C4-2B (cell line): ENCODE measurements at regions not wholly inside any gene's neighbourhood (a gene's known extent, or its start where the extent isn't known, plus 50 kb on each side); places are given as distances from the start of the nearest gene placed in this dataset.

Experiments
- ZFX ChIP-seq: fragments of 450-650 bp; IDR thresholded peaks from 2 replicates; pipeline ENCODE4 v1.6.1; 2017
- TF ChIP-seq, protein P1 (sequence below): fragments of 450-650 bp; conservative IDR thresholded peaks from 2 replicates; pipeline ENCODE4 v1.5.1; 2017; ENCODE audit warnings: mild to moderate bottlenecking

DNA sequence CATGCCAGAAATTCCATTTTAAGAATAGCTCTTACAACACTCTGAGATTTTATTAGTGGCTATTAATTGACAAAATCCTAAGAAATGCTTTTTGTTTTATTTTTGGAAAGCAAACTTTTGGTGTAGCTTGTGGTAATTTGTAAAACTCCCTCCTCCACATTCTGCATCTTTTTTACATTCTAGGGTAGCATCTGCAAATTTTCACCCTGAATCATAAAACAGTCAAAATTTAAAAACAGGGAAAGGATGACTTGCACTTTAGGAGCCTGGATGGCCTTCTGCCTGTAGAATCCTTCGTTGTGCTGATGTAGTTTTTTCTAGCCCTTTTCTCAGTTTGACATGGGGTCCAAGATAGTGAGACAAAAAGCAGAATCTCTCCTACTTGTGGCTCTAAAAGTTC, 316.1 kb downstream of the ADRA2A start:
- TF ChIP-seq, protein P1, sequence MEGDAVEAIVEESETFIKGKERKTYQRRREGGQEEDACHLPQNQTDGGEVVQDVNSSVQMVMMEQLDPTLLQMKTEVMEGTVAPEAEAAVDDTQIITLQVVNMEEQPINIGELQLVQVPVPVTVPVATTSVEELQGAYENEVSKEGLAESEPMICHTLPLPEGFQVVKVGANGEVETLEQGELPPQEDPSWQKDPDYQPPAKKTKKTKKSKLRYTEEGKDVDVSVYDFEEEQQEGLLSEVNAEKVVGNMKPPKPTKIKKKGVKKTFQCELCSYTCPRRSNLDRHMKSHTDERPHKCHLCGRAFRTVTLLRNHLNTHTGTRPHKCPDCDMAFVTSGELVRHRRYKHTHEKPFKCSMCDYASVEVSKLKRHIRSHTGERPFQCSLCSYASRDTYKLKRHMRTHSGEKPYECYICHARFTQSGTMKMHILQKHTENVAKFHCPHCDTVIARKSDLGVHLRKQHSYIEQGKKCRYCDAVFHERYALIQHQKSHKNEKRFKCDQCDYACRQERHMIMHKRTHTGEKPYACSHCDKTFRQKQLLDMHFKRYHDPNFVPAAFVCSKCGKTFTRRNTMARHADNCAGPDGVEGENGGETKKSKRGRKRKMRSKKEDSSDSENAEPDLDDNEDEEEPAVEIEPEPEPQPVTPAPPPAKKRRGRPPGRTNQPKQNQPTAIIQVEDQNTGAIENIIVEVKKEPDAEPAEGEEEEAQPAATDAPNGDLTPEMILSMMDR, result no peak
- TF ChIP-seq ZFX, result no peak
